ENCODE measurements at regions not wholly inside any gene's neighbourhood (a gene's known extent, or its start where the extent isn't known, plus 50 kb on each side); places are given as distances from the start of the nearest gene placed in this dataset.

- H3K27ac ChIP-seq: peak overlapping the region in 2 of 4 donors; percentile 6 to 36
Observed at GRCh38 chr1:99180343-99180808, 83.9 kb upstream of the PLPPR4 start.

GRCh38 chr1:99180915-99181314, 83.4 kb upstream of the PLPPR4 start:
- Histone ChIP-seq H3K4me3 (no peak overlapping the region), H3K27me3 (no peaks in the 10 kb centered on the region), H3K9me3 (no peaks in the 10 kb centered on the region), H3K4me1 (peaks cover 0 to 17% (median 4%) of the 10 kb centered on the region in 4 donors), H3K27ac (peak overlapping the region in 2 of 4 donors; percentile 6 to 36), H3K36me3 (no peaks in the 10 kb centered on the region)
- intact Hi-C loops (cut with DNase I): loop anchor here (2.0 kb wide), 2 partner anchors 300 to 526 kb away; no protein-coding TSS in a partner anchor
- TF ChIP-seq POLR2AphosphoS5 (IDR thresholded peaks at IDR 0.05) (no peak), POLR2A (IDR thresholded peaks at IDR 0.05) (no peak), CTCF (IDR thresholded peaks at IDR 0.05) (no peak), EP300 (IDR thresholded peaks at IDR 0.05) (no peak)
- no peak for DNase-seq
- WGBS, 2 donors: 89 to 94% methylated on average over 2 of the region's 2 CpGs

More at GRCh38 chr1:99180343-99180808, 83.9 kb upstream of the PLPPR4 start:
- Histone ChIP-seq H3K9me3 (no peaks in the 10 kb centered on the region), H3K4me1 (peaks cover 0 to 17% (median 4%) of the 10 kb centered on the region in 4 donors), H3K27me3 (no peaks in the 10 kb centered on the region), H3K36me3 (no peaks in the 10 kb centered on the region), H3K4me3 (no peak overlapping the region)
- DNase-seq: peak; percentile 72
- TF ChIP-seq POLR2A (IDR thresholded peaks at IDR 0.05): no peak
- peak in 3 of 4 experiments; percentile 61 to 74 (median 70) for TF ChIP-seq CTCF (IDR thresholded peaks at IDR 0.05)
- intact Hi-C loops (cut with DNase I): loop anchor here (2.0 kb wide), 2 partner anchors 300 to 526 kb away; no protein-coding TSS in a partner anchor
- WGBS, 2 donors: 25 to 29% methylated on average over 3 of the region's 3 CpGs

GRCh38 chr1:99181892-99182291, 82.4 kb upstream of the PLPPR4 start:
- Histone ChIP-seq H3K27me3 (no peaks in the 10 kb centered on the region), H3K4me1 (peaks cover 0 to 17% (median 4%) of the 10 kb centered on the region in 4 donors), H3K36me3 (no peaks in the 10 kb centered on the region), H3K27ac (no peak overlapping the region), H3K9me3 (no peaks in the 10 kb centered on the region), H3K4me3 (no peak overlapping the region)
- no peak for DNase-seq
- 81 to 93% methylated on average over 2 of the region's 2 CpGs for WGBS, 2 donors
- intact Hi-C loops (cut with DNase I): loop anchor here (2.0 kb wide), 2 partner anchors 299 to 525 kb away; no protein-coding TSS in a partner anchor
- TF ChIP-seq POLR2AphosphoS5 (IDR thresholded peaks at IDR 0.05): no peak
- no peak for TF ChIP-seq POLR2A (IDR thresholded peaks at IDR 0.05)
- TF ChIP-seq CTCF (IDR thresholded peaks at IDR 0.05): no peak
- TF ChIP-seq EP300 (IDR thresholded peaks at IDR 0.05): no peak

- WGBS, 2 donors: 82 to 87% methylated on average over 3 of the region's 3 CpGs
- H3K27me3 ChIP-seq: no peaks in the 10 kb centered on the region
- intact Hi-C loops (cut with DNase I): no loop called here
Observed at GRCh38 chr1:99185196-99185595, 79.1 kb upstream of the PLPPR4 start.

More at GRCh38 chr1:99185196-99185595, 79.1 kb upstream of the PLPPR4 start:
- Histone ChIP-seq H3K36me3 (no peaks in the 10 kb centered on the region), H3K4me3 (no peak overlapping the region), H3K27ac (no peak overlapping the region), H3K9me3 (no peaks in the 10 kb centered on the region), H3K4me1 (peaks cover 0 to 17% (median 4%) of the 10 kb centered on the region in 4 donors)
- no peak for DNase-seq
- TF ChIP-seq CTCF (IDR thresholded peaks at IDR 0.05) (no peak), POLR2A (IDR thresholded peaks at IDR 0.05) (no peak), EP300 (IDR thresholded peaks at IDR 0.05) (no peak), POLR2AphosphoS5 (IDR thresholded peaks at IDR 0.05) (no peak)

Measured in sigmoid colon (tissue), 6 donors.